Large intestine (tissue), 3 donors: ENCODE measurements at regions not wholly inside any gene's neighbourhood (a gene's known extent, or its start where the extent isn't known, plus 50 kb on each side); places are given as distances from the start of the nearest gene placed in this dataset.

Experiments used
- DNase-seq, 2 donors: peaks; one replicate each; pipeline versions ENCODE4 v3.0.0 to v3.0.0-alpha.2; 2013
- H3K27ac ChIP-seq: one replicate; pipeline ENCODE4 v1.5.1; 2013; ENCODE audit warnings: low read length
- H3K27me3 ChIP-seq: 2 replicates; pipeline ENCODE4 v1.6.1; 2013; ENCODE audit warnings: low read length; ENCODE audit not compliant: control insufficient read depth, insufficient read depth
- H3K36me3 ChIP-seq: 2 replicates; pipeline ENCODE4 v1.6.1; 2013; ENCODE audit warnings: low read length; ENCODE audit not compliant: control insufficient read depth, insufficient read depth
- H3K4me1 ChIP-seq: one replicate; pipeline ENCODE4 v1.6.1; 2013; ENCODE audit warnings: low read length; ENCODE audit not compliant: control insufficient read depth, insufficient read depth
- H3K4me3 ChIP-seq: one replicate; pipeline ENCODE4 v1.5.1; 2013; ENCODE audit warnings: low read length
- H3K9me3 ChIP-seq: one replicate; pipeline ENCODE4 v1.6.1; 2013; ENCODE audit warnings: mild to moderate bottlenecking, low read depth, low read length, moderate library complexity; ENCODE audit not compliant: control insufficient read depth
- WGBS: methylation state at CpG from one replicate; pipeline ENCODE4 v1.1.5; 2013; ENCODE audit warnings: low lambda C conversion rate; ENCODE audit not compliant: insufficient coverage; 5-methylcytosine and 5-hydroxymethylcytosine counted together

DNA sequence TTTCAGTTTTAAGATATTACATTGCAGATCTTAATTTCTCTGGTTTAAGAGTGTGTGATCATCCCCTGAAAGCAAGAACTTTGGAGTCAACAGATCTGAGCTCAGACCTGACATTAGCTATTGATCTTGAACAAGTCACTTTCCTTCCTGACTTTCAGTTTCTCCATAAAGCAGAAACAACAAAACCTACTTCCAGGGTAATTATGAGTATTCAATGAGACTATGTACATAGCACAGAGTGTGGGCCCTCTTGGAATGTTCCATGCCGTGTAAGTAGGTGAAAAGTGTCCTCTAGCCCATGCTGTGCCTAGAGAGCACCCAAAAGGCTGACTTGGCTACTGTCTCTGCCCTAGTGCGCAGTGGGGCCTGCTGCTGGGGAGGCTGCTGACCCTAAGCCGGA lies 188.0 kb upstream of the RPL34 start:
- WGBS, result no CpG with 5 or more reads among the region's 3 CpGs
- H3K27ac ChIP-seq, result no peak overlapping the region
- H3K36me3 ChIP-seq, result no peaks in the 10 kb centered on the region
- no peaks in the 10 kb centered on the region for H3K27me3 ChIP-seq
- DNase-seq, result no peak
- no peaks in the 10 kb centered on the region for H3K9me3 ChIP-seq
- no peaks in the 10 kb centered on the region for H3K4me1 ChIP-seq
- no peak overlapping the region for H3K4me3 ChIP-seq

DNA sequence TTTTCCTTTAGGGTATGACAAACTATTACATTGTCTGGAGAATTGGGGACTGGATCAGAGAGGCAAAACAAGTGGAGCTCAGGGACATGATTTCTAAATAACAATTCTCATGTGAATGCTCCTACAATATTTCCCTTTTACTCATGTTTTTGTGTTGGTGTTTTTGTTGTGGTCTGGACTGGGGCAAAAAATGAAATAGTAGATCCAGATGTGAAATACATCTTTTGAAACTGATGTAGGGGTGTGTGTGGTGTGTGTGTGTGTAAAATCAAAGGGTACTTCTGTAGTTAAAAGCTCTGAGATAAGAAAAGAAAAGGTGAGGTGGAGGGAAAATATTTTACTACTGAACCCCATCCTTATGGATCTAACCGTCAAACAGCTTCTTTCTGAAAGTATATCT lies 188.4 kb upstream of the RPL34 start:
- no peaks in the 10 kb centered on the region for H3K9me3 ChIP-seq
- H3K4me3 ChIP-seq, result no peak overlapping the region
- H3K4me1 ChIP-seq, result no peaks in the 10 kb centered on the region
- WGBS, result 100% methylated on average over 1 of the region's 1 CpG
- no peak overlapping the region for H3K27ac ChIP-seq
- H3K36me3 ChIP-seq, result no peaks in the 10 kb centered on the region
- H3K27me3 ChIP-seq, result no peaks in the 10 kb centered on the region
- no peak for DNase-seq

DNA sequence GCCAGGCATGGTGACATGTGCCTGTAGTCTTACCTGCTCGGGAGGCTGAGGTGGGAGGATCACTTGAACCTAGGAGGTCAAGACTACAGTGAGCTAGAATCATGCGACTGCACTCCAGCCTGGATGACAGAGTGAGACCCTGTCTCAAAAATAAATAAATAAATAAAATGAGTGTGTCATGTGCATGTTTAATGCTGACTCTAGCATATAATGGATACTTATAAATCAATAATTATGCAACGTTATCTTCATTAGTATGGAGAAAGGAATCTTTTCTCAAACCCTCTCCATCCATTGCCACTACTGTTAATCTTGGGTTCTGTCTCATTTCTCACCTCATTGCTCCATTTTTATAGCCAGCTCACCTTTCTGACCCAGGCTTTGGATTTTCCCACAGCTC lies 189.5 kb upstream of the RPL34 start:
- Histone ChIP-seq H3K9me3 (no peaks in the 10 kb centered on the region), H3K4me1 (no peaks in the 10 kb centered on the region), H3K36me3 (no peaks in the 10 kb centered on the region), H3K27ac (no peak overlapping the region), H3K4me3 (no peak overlapping the region), H3K27me3 (no peaks in the 10 kb centered on the region)
- 81% methylated on average over 2 of the region's 3 CpGs for WGBS
- no peak for DNase-seq

DNA sequence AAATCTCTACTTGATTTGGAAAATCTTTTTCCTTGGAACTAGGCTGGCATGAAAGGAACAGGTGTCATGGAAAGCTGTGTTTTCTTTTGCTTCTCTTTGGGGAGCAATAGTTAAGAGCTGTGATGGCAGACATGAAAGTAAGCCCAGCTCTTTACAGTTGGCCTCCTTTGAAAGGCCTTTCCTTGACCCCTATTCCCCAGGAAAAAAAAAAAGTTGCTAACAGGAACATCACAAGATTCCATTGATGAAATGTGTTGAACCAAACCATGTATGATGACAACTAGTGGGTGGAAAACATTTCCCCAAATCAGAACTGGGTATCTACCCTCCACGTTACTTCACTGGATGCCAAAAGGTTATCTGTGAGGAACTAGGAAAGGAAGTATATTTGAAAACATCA lies 190.7 kb upstream of the RPL34 start:
- H3K36me3 ChIP-seq, result no peaks in the 10 kb centered on the region
- no CpG with 5 or more reads among the region's 1 CpG for WGBS
- no peaks in the 10 kb centered on the region for H3K27me3 ChIP-seq
- no peaks in the 10 kb centered on the region for H3K4me1 ChIP-seq
- H3K27ac ChIP-seq, result no peak overlapping the region
- no peak for DNase-seq
- no peak overlapping the region for H3K4me3 ChIP-seq
- H3K9me3 ChIP-seq, result no peaks in the 10 kb centered on the region

DNA sequence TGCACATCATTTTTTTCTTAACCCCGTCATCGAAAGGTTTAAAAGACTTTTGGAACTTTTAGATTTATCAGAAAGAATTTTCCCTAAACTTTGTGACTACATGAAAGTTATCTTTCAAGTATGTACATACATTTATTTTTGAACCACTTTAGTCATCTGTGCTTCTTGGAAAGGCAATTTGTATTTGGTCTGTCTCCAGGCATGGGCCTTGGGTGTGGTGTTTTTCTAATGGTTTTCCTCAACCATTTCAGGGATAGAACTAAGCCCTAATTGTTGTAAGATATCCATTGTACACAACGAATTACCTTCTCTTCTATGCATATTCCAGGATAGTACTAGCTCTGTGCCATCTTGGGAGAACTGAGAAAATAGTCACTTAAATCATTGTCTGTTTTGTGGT lies 191.5 kb upstream of the RPL34 start:
- Histone ChIP-seq H3K4me3 (no peak overlapping the region), H3K36me3 (no peaks in the 10 kb centered on the region), H3K27ac (no peak overlapping the region), H3K4me1 (no peaks in the 10 kb centered on the region), H3K9me3 (no peaks in the 10 kb centered on the region), H3K27me3 (no peaks in the 10 kb centered on the region)
- no CpG with 5 or more reads among the region's 3 CpGs for WGBS
- DNase-seq, result no peak

DNA sequence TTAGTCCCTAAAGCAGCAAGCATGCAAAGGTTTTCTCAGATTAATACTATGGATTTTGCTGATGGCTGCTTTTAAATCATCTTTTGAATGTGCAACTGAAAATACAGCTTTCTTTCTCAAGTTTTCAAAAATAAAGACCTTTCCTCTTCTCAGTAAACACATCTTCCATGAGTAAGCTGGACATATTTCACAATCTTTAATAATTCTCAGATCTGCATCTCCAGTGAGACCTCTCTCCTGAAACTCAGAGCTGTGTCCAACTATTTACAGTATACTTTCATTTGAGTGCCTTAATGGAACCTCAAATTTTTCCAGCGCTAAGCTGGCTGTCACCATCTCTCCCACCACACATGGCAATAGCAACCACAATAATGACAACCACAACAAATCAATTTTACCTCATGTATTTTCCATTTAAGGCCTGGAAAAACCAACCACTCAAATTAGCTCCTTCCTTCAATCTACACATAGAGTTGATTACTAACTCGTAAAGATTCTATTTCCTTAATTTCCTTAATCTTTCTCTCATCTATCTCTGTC lies 192.4 kb upstream of the RPL34 start:
- Histone ChIP-seq H3K36me3 (no peaks in the 10 kb centered on the region), H3K27me3 (no peaks in the 10 kb centered on the region), H3K4me3 (no peak overlapping the region), H3K27ac (no peak overlapping the region), H3K4me1 (no peaks in the 10 kb centered on the region), H3K9me3 (no peaks in the 10 kb centered on the region)
- no peak for DNase-seq
- WGBS, result 100% methylated on average over 2 of the region's 2 CpGs

DNA sequence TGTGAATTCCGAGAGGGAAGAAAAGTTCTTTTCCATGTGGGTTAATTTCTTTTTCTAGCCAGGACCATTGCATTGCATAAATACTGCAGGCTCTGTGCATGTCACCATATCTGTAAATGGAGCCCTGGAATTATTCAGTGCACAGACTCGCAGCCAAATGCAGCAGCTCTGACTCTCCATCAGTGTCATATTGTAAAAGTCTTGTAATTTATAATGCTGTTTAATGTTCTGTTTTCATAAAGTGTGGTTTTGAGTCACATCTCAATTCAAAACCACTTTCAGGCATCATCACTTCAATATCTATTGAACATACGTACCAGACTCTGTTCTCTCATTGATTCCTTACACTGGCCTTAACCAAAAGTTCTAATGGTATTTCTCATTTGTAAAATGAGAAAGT lies 193.9 kb upstream of the RPL34 start:
- no peaks in the 10 kb centered on the region for H3K9me3 ChIP-seq
- H3K4me3 ChIP-seq, result no peak overlapping the region
- H3K27me3 ChIP-seq, result no peaks in the 10 kb centered on the region
- DNase-seq, result no peak
- no CpG with 5 or more reads among the region's 3 CpGs for WGBS
- no peak overlapping the region for H3K27ac ChIP-seq
- H3K36me3 ChIP-seq, result no peaks in the 10 kb centered on the region
- no peaks in the 10 kb centered on the region for H3K4me1 ChIP-seq

DNA sequence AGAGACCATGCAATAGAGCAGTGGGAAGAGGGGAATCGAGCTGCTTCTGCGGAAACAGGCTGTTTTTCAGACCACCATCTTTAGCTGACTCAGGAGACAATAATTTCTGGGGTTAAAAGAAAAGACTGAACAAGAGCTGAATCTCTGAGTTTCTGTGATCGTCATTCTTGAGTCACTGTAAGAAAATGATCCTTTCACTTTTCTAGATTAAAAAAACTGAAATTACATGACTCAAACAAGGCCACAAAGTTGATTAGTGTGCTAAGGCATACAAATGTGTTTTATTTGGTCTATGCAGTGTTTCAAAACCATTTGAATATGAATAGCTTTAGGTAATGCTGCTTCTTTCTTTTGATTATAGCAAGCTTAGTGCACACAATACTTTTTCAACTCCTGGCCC lies 194.4 kb upstream of the RPL34 start:
- Histone ChIP-seq H3K27me3 (no peaks in the 10 kb centered on the region), H3K36me3 (no peaks in the 10 kb centered on the region), H3K4me3 (no peak overlapping the region), H3K4me1 (no peaks in the 10 kb centered on the region), H3K27ac (no peak overlapping the region), H3K9me3 (no peaks in the 10 kb centered on the region)
- WGBS, result 100% methylated on average over 1 of the region's 3 CpGs
- no peak for DNase-seq

DNA sequence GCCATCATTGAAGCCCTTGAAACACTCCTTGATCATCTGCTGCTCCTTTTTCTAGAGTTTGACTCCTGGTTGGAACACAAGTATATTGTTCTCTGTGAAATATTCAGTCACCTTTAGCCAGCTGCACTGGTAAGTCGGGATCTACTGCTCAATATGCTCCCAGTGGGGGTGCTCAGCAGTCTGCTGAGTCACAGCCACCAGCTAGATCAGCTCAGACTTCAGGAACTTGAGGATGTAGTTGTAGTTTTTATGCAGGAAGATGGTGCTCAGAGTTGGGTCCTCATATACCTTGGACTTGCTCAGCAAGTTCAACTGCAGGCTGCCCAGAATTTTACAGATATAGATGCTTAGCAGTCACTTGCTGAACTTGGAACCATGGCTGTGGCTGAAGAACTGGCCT lies 202.5 kb upstream of the RPL34 start:
- H3K27me3 ChIP-seq, result no peaks in the 10 kb centered on the region
- no peak for DNase-seq
- H3K27ac ChIP-seq, result no peak overlapping the region
- WGBS, result no CpG with 5 or more reads among the region's 1 CpG
- no peaks in the 10 kb centered on the region for H3K9me3 ChIP-seq
- no peak overlapping the region for H3K4me3 ChIP-seq
- H3K4me1 ChIP-seq, result no peaks in the 10 kb centered on the region
- H3K36me3 ChIP-seq, result no peaks in the 10 kb centered on the region

DNA sequence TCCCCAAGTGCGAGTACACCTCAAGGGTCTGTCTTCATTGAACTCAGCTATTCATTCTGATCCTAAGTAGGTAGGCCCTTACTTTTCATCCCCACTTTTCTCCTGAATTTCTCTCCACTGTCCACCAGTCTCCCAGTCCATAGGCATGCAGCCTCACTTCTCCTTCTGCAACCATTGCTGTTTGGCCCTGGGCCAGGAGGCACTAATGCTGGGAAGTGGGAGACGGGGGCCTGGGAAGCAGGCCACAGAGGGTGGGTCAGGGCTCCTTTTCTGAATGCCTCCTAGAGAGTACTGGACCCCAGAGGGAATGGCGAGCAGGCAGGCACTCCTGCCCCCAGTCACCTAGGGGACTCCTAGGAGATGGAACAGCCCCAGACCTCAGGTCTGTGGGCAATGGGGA lies 203.5 kb upstream of the RPL34 start:
- H3K36me3 ChIP-seq, result no peaks in the 10 kb centered on the region
- H3K9me3 ChIP-seq, result no peaks in the 10 kb centered on the region
- H3K27me3 ChIP-seq, result no peaks in the 10 kb centered on the region
- H3K4me1 ChIP-seq, result no peaks in the 10 kb centered on the region
- H3K4me3 ChIP-seq, result no peak overlapping the region
- DNase-seq, result no peak
- WGBS, result no CpG with 5 or more reads among the region's 3 CpGs
- no peak overlapping the region for H3K27ac ChIP-seq

DNA sequence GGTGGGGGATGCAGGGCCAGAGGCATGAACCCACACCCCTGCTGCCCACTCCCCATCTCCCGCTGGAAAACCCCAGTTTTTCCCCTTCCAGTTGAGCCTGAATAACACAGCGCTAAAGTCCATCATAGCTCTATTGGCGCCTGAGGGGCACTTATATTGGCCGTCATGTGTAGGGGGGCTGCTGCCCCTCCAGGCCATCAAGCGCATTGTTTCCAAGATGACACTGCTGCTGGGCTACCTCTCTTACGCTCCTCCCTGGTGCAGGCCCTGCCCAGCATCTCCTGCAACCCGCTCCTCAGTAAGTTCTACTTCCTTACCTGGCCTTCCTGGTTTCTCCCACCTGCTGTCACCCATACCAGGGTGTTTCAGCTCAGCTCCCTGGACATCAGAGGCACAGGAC lies 205.0 kb upstream of the RPL34 start:
- no peak for DNase-seq
- no CpG with 5 or more reads among the region's 7 CpGs for WGBS
- Histone ChIP-seq H3K4me1 (no peaks in the 10 kb centered on the region), H3K4me3 (no peak overlapping the region), H3K27ac (no peak overlapping the region), H3K27me3 (no peaks in the 10 kb centered on the region), H3K36me3 (no peaks in the 10 kb centered on the region), H3K9me3 (no peaks in the 10 kb centered on the region)
